PC-3 (cell line): ENCODE measurements at regions not wholly inside any gene's neighbourhood (a gene's known extent, or its start where the extent isn't known, plus 50 kb on each side); places are given as distances from the start of the nearest gene placed in this dataset.

Experiments
- CTCF ChIP-seq: fragments of 300-600 bp; sonication (generic); conservative IDR thresholded peaks from 2 replicates; pipeline ENCODE4 v1.5.1; 2017; ENCODE audit warnings: antibody characterized with exemption, low read depth, mild to moderate bottlenecking, low read length
- EZH2 ChIP-seq: fragments of 300-600 bp; sonication (generic); IDR thresholded peaks from one replicate; pipeline ENCODE4 v1.6.1; 2017; ENCODE audit warnings: antibody characterized with exemption, mild to moderate bottlenecking, low read length; ENCODE audit not compliant: unreplicated experiment
- EZH2phosphoT487 ChIP-seq: fragments of 300-600 bp; sonication (generic); IDR thresholded peaks from 2 replicates; pipeline ENCODE4 v1.6.1; 2018; ENCODE audit warnings: mild to moderate bottlenecking, antibody characterized with exemption, low read length, borderline replicate concordance

- TF ChIP-seq CTCF (no peak), EZH2phosphoT487 (no peak), EZH2 (no peak)
These were observed 118.0 kb upstream of the WNT4 start for GRCh38 chr1:22260860-22261432.
